ENCODE measurements at regions not wholly inside any gene's neighbourhood (a gene's known extent, or its start where the extent isn't known, plus 50 kb on each side); places are given as distances from the start of the nearest gene placed in this dataset.

- no peak for DNase-seq (ENCODE audit: low read depth)
- H3K4me3 ChIP-seq (replicated peaks; ENCODE audit: low read depth, low read length): no peak overlapping the region
- TF ChIP-seq, protein P1, sequence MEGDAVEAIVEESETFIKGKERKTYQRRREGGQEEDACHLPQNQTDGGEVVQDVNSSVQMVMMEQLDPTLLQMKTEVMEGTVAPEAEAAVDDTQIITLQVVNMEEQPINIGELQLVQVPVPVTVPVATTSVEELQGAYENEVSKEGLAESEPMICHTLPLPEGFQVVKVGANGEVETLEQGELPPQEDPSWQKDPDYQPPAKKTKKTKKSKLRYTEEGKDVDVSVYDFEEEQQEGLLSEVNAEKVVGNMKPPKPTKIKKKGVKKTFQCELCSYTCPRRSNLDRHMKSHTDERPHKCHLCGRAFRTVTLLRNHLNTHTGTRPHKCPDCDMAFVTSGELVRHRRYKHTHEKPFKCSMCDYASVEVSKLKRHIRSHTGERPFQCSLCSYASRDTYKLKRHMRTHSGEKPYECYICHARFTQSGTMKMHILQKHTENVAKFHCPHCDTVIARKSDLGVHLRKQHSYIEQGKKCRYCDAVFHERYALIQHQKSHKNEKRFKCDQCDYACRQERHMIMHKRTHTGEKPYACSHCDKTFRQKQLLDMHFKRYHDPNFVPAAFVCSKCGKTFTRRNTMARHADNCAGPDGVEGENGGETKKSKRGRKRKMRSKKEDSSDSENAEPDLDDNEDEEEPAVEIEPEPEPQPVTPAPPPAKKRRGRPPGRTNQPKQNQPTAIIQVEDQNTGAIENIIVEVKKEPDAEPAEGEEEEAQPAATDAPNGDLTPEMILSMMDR (IDR thresholded peaks at IDR 0.05; ENCODE audit: low read length, missing control alignments): no peak
These were observed 50.8 kb upstream of the CWC22 start for GRCh38 chr2:180057706-180058412.
